ENCODE measurements at regions not wholly inside any gene's neighbourhood (a gene's known extent, or its start where the extent isn't known, plus 50 kb on each side); places are given as distances from the start of the nearest gene placed in this dataset.

GRCh38 chr9:1877951-1878350 is 137.2 kb upstream of the SMARCA2 start:
- no peaks in the 10 kb centered on the region for H3K79me2 ChIP-seq (ENCODE audit: insufficient read depth, low read length)
- no peaks in the 10 kb centered on the region for H3K27me3 ChIP-seq (ENCODE audit: insufficient read depth, low read length, poor library complexity)
- H3K4me1 ChIP-seq (ENCODE audit: insufficient read depth, low read length), result no peaks in the 10 kb centered on the region
- H4K20me1 ChIP-seq (ENCODE audit: insufficient read depth, low read length), result no peaks in the 10 kb centered on the region
- no peak for ATAC-seq (ENCODE audit: insufficient read depth, low read depth)
- H2AFZ ChIP-seq (ENCODE audit: low read depth, low read length), result no peak overlapping the region
- H3K27ac ChIP-seq (ENCODE audit: low read length), result no peak overlapping the region
- no peak for DNase-seq
- no peak overlapping the region for H3K4me2 ChIP-seq (ENCODE audit: insufficient read depth, low read length)
- TF ChIP-seq EZH2 (IDR thresholded peaks at IDR 0.05; ENCODE audit: borderline replicate concordance, low read depth, low read length, severe bottlenecking) (no peak), CTCF (IDR thresholded peaks at IDR 0.05; ENCODE audit: borderline replicate concordance, extremely low read depth, low read length, poor library complexity, severe bottlenecking) (no peak)
- no peaks in the 10 kb centered on the region for H3K9me3 ChIP-seq (ENCODE audit: insufficient read depth, low read length, severe bottlenecking)
- no peak overlapping the region for H3K4me3 ChIP-seq (ENCODE audit: low read depth in 1 of 2, low read length in 2 of 2)
- H3K9ac ChIP-seq (ENCODE audit: low read depth, low read length), result no peak overlapping the region
- no peaks in the 10 kb centered on the region for H3K36me3 ChIP-seq (ENCODE audit: insufficient read depth, low read length)

GRCh38 chr9:1878811-1879210 is 136.3 kb upstream of the SMARCA2 start:
- Histone ChIP-seq H2AFZ (ENCODE audit: low read depth, low read length) (no peak overlapping the region), H4K20me1 (ENCODE audit: insufficient read depth, low read length) (no peaks in the 10 kb centered on the region), H3K36me3 (ENCODE audit: insufficient read depth, low read length) (no peaks in the 10 kb centered on the region), H3K9ac (ENCODE audit: low read depth, low read length) (no peak overlapping the region), H3K4me2 (ENCODE audit: insufficient read depth, low read length) (no peak overlapping the region), H3K4me1 (ENCODE audit: insufficient read depth, low read length) (no peaks in the 10 kb centered on the region), H3K79me2 (ENCODE audit: insufficient read depth, low read length) (no peaks in the 10 kb centered on the region), H3K9me3 (ENCODE audit: insufficient read depth, low read length, severe bottlenecking) (no peaks in the 10 kb centered on the region), H3K27ac (ENCODE audit: low read length) (no peak overlapping the region), H3K4me3 (ENCODE audit: low read depth in 1 of 2, low read length in 2 of 2) (no peak overlapping the region), H3K27me3 (ENCODE audit: insufficient read depth, low read length, poor library complexity) (no peaks in the 10 kb centered on the region)
- ATAC-seq (ENCODE audit: insufficient read depth, low read depth) (no peak), DNase-seq (no peak)
- no peak for TF ChIP-seq EZH2 (IDR thresholded peaks at IDR 0.05; ENCODE audit: borderline replicate concordance, low read depth, low read length, severe bottlenecking)
- no peak for TF ChIP-seq CTCF (IDR thresholded peaks at IDR 0.05; ENCODE audit: borderline replicate concordance, extremely low read depth, low read length, poor library complexity, severe bottlenecking)

- Histone ChIP-seq H3K9ac (ENCODE audit: low read depth, low read length) (no peak overlapping the region), H3K27ac (ENCODE audit: low read length) (no peak overlapping the region), H3K27me3 (ENCODE audit: insufficient read depth, low read length, poor library complexity) (no peaks in the 10 kb centered on the region), H3K4me1 (ENCODE audit: insufficient read depth, low read length) (no peaks in the 10 kb centered on the region), H3K9me3 (ENCODE audit: insufficient read depth, low read length, severe bottlenecking) (no peaks in the 10 kb centered on the region), H3K79me2 (ENCODE audit: insufficient read depth, low read length) (no peaks in the 10 kb centered on the region), H3K36me3 (ENCODE audit: insufficient read depth, low read length) (no peaks in the 10 kb centered on the region), H3K4me3 (ENCODE audit: low read depth in 1 of 2, low read length in 2 of 2) (no peak overlapping the region), H4K20me1 (ENCODE audit: insufficient read depth, low read length) (no peaks in the 10 kb centered on the region), H3K4me2 (ENCODE audit: insufficient read depth, low read length) (no peak overlapping the region), H2AFZ (ENCODE audit: low read depth, low read length) (no peak overlapping the region)
- ATAC-seq (ENCODE audit: insufficient read depth, low read depth), result no peak
- no peak for TF ChIP-seq EZH2 (IDR thresholded peaks at IDR 0.05; ENCODE audit: borderline replicate concordance, low read depth, low read length, severe bottlenecking)
- TF ChIP-seq CTCF (IDR thresholded peaks at IDR 0.05; ENCODE audit: borderline replicate concordance, extremely low read depth, low read length, poor library complexity, severe bottlenecking), result no peak
- no peak for DNase-seq
Measured at GRCh38 chr9:1879501-1879900, 135.6 kb upstream of the SMARCA2 start.

- TF ChIP-seq EZH2 (IDR thresholded peaks at IDR 0.05; ENCODE audit: borderline replicate concordance, low read depth, low read length, severe bottlenecking) (no peak), CTCF (IDR thresholded peaks at IDR 0.05; ENCODE audit: borderline replicate concordance, extremely low read depth, low read length, poor library complexity, severe bottlenecking) (no peak)
- H3K9ac ChIP-seq (ENCODE audit: low read depth, low read length), result no peak overlapping the region
Measured at GRCh38 chr9:1880038-1880565, 135.0 kb upstream of the SMARCA2 start.

More at GRCh38 chr9:1880038-1880565, 135.0 kb upstream of the SMARCA2 start:
- no peaks in the 10 kb centered on the region for H3K9me3 ChIP-seq (ENCODE audit: insufficient read depth, low read length, severe bottlenecking)
- no peaks in the 10 kb centered on the region for H3K27me3 ChIP-seq (ENCODE audit: insufficient read depth, low read length, poor library complexity)
- no peak overlapping the region for H2AFZ ChIP-seq (ENCODE audit: low read depth, low read length)
- no peaks in the 10 kb centered on the region for H4K20me1 ChIP-seq (ENCODE audit: insufficient read depth, low read length)
- no peak overlapping the region for H3K4me2 ChIP-seq (ENCODE audit: insufficient read depth, low read length)
- no peaks in the 10 kb centered on the region for H3K79me2 ChIP-seq (ENCODE audit: insufficient read depth, low read length)
- H3K36me3 ChIP-seq (ENCODE audit: insufficient read depth, low read length), result no peaks in the 10 kb centered on the region
- H3K4me1 ChIP-seq (ENCODE audit: insufficient read depth, low read length), result no peaks in the 10 kb centered on the region
- no peak overlapping the region for H3K27ac ChIP-seq (ENCODE audit: low read length)
- no peak for DNase-seq
- ATAC-seq (ENCODE audit: insufficient read depth, low read depth), result no peak
- H3K4me3 ChIP-seq (ENCODE audit: low read depth in 1 of 2, low read length in 2 of 2), result no peak overlapping the region

Data from DND-41 (cell line).